ENCODE measurements at regions not wholly inside any gene's neighbourhood (a gene's known extent, or its start where the extent isn't known, plus 50 kb on each side); places are given as distances from the start of the nearest gene placed in this dataset.

DNA sequence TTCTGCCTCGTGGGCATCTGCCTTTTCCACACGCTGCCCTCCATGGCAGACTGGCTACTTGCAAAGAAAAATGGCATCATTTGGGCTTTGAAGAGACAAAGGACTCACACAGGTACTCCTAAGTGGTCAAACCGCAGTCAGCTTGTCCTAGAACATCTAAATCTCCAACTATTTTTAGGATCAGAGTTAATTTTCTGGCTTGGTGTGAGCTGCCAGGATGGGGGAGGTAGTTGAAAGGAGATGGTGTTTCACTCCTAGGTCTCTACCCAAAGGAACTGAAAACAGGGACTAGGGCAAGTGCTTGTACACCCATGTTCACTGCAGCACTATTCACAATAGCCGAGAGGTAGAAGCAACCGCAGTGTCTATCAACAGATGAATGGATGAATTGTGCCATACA is 107.9 kb upstream of the ATL2 start:
- TF ChIP-seq, protein P1, sequence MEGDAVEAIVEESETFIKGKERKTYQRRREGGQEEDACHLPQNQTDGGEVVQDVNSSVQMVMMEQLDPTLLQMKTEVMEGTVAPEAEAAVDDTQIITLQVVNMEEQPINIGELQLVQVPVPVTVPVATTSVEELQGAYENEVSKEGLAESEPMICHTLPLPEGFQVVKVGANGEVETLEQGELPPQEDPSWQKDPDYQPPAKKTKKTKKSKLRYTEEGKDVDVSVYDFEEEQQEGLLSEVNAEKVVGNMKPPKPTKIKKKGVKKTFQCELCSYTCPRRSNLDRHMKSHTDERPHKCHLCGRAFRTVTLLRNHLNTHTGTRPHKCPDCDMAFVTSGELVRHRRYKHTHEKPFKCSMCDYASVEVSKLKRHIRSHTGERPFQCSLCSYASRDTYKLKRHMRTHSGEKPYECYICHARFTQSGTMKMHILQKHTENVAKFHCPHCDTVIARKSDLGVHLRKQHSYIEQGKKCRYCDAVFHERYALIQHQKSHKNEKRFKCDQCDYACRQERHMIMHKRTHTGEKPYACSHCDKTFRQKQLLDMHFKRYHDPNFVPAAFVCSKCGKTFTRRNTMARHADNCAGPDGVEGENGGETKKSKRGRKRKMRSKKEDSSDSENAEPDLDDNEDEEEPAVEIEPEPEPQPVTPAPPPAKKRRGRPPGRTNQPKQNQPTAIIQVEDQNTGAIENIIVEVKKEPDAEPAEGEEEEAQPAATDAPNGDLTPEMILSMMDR (conservative IDR thresholded peaks at IDR 0.05; ENCODE audit: low read length): no peak
- TF ChIP-seq EZH2phosphoT487 (IDR thresholded peaks at IDR 0.05; ENCODE audit: borderline replicate concordance, low read depth, low read length): no peak

All from OCI-LY7 (cell line).